SK-N-SH treated with all-trans-retinoic acid at 6 μM for 48 hours (cell line): ENCODE measurements at regions not wholly inside any gene's neighbourhood (a gene's known extent, or its start where the extent isn't known, plus 50 kb on each side); places are given as distances from the start of the nearest gene placed in this dataset.

Source experiments
- CREB5 ChIP-seq: fragments of 250-450 bp; sonication (Bioruptor Pico); IDR thresholded peaks from 2 replicates; pipeline ENCODE4 v1.5.1; 2020; ENCODE audit warnings: low read depth, mild to moderate bottlenecking, moderate library complexity
- ESRRG ChIP-seq: fragments of 250-450 bp; sonication (Bioruptor Pico); IDR thresholded peaks from 2 replicates; pipeline ENCODE4 v1.6.1; 2021; ENCODE audit warnings: mild to moderate bottlenecking
- TF ChIP-seq, protein P1 (sequence below): fragments of 250-450 bp; sonication (Bioruptor Pico); IDR thresholded peaks from 2 replicates; pipeline ENCODE4 v1.8.0; 2020; ENCODE audit warnings: mild to moderate bottlenecking, moderate library complexity, borderline replicate concordance

DNA sequence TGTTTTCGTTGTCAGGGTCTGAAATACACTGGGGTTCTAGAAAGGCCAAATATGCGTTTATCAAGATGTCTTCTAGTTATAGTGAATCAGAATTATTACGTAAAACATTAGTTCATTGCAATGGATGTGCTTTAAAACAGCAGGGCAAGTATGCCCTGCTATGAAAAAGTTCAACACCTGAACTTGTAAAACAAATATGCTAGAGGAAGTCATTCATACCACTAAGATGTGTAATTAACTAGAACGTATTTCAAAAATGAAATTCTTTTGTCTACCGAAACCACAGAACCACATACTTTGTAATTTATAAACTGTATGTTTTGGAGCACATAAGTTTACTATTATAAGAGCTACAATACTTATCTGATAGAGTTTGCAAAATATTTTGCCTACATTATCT is 266.2 kb downstream of the KCTD12 start:
- TF ChIP-seq ESRRG (no peak), CREB5 (CRISPR knock-in tag) (no peak)
- TF ChIP-seq, protein P1, sequence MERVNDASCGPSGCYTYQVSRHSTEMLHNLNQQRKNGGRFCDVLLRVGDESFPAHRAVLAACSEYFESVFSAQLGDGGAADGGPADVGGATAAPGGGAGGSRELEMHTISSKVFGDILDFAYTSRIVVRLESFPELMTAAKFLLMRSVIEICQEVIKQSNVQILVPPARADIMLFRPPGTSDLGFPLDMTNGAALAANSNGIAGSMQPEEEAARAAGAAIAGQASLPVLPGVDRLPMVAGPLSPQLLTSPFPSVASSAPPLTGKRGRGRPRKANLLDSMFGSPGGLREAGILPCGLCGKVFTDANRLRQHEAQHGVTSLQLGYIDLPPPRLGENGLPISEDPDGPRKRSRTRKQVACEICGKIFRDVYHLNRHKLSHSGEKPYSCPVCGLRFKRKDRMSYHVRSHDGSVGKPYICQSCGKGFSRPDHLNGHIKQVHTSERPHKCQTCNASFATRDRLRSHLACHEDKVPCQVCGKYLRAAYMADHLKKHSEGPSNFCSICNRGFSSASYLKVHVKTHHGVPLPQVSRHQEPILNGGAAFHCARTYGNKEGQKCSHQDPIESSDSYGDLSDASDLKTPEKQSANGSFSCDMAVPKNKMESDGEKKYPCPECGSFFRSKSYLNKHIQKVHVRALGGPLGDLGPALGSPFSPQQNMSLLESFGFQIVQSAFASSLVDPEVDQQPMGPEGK, result no peak
